ENCODE measurements at regions not wholly inside any gene's neighbourhood (a gene's known extent, or its start where the extent isn't known, plus 50 kb on each side); places are given as distances from the start of the nearest gene placed in this dataset.

GRCh38 chr20:12199703-12200102 lies 282.0 kb downstream of the BTBD3 start:
- no peak for ATAC-seq (ENCODE audit: low read depth)
- H3K4me1 Mint-ChIP-seq = peaks cover 1% of the 10 kb centered on the region

GRCh38 chr20:12201289-12201991 lies 283.7 kb downstream of the BTBD3 start:
- Histone ChIP-seq H2AFZ (ENCODE audit: insufficient read depth, low read depth, low read length, poor library complexity, severe bottlenecking) (no peak overlapping the region), H3K27me3 (replicated peaks in 1 of 4; ENCODE audit: control extremely low read depth in 1 of 4, control insufficient read depth in 3 of 4, insufficient read depth in 4 of 4, low read length in 3 of 4) (no peaks in the 10 kb centered on the region), H3K4me2 (replicated peaks; ENCODE audit: low read depth, low read length, poor library complexity, severe bottlenecking) (no peak overlapping the region), H3K79me2 (ENCODE audit: control insufficient read depth, insufficient read depth, low read length) (no peaks in the 10 kb centered on the region), H3K27ac (ENCODE audit: low read length in 2 of 2) (no peak overlapping the region), H3K4me1 (ENCODE audit: control insufficient read depth in 2 of 2, insufficient read depth in 2 of 2, low read length in 2 of 2) (no peaks in the 10 kb centered on the region), H3K4me3 (ENCODE audit: control extremely low read depth in 1 of 5, extremely low read depth in 1 of 5, insufficient read depth in 1 of 5, low read depth in 2 of 5, low read length in 4 of 5) (no peak overlapping the region), H3K9ac (ENCODE audit: low read length) (no peak overlapping the region), H4K20me1 (ENCODE audit: control insufficient read depth, insufficient read depth, low read length, poor library complexity, severe bottlenecking) (no peaks in the 10 kb centered on the region), H3K9me3 (ENCODE audit: control extremely low read depth in 1 of 3, control insufficient read depth in 2 of 3, insufficient read depth in 1 of 3, low read length in 2 of 3) (no peaks in the 10 kb centered on the region), H3K36me3 (replicated peaks in 1 of 2; ENCODE audit: control extremely low read depth in 1 of 2, control insufficient read depth in 1 of 2, extremely low read depth in 1 of 2, insufficient read depth in 2 of 2, low read length in 1 of 2) (no peaks in the 10 kb centered on the region)
- Mint-ChIP-seq H3K4me1 (peaks cover 1% of the 10 kb centered on the region), H3K4me3 (no peak overlapping the region), H3K9me3 (ENCODE audit: insufficient read depth) (peaks cover 3% of the 10 kb centered on the region), H3K27me3 (no peaks in the 10 kb centered on the region), H3K27ac (no peak overlapping the region)
- intact Hi-C loops (cut with micrococcal nuclease) = no loop called here
- 41% methylated on average over 5 of the region's 5 CpGs for WGBS (ENCODE audit: insufficient coverage)
- ATAC-seq (ENCODE audit: low read depth) (no peak), DNase-seq (no peak)
- CTCF ChIA-PET = no interaction called here
- POLR2A ChIA-PET = no interaction called here
- TF ChIP-seq CTCF (IDR thresholded peaks at IDR 0.05) (no peak), EZH2 (IDR thresholded peaks at IDR 0.05; ENCODE audit: borderline replicate concordance, insufficient read depth, low read depth, low read length, poor library complexity, severe bottlenecking) (no peak)

More at GRCh38 chr20:12199703-12200102, 282.0 kb downstream of the BTBD3 start:
- Histone ChIP-seq H3K4me2 (replicated peaks; ENCODE audit: low read depth, low read length, poor library complexity, severe bottlenecking) (no peak overlapping the region), H3K9me3 (ENCODE audit: control extremely low read depth in 1 of 3, control insufficient read depth in 2 of 3, insufficient read depth in 1 of 3, low read length in 2 of 3) (no peaks in the 10 kb centered on the region), H3K79me2 (ENCODE audit: control insufficient read depth, insufficient read depth, low read length) (no peaks in the 10 kb centered on the region), H3K27ac (ENCODE audit: low read length in 2 of 2) (no peak overlapping the region), H3K27me3 (replicated peaks in 1 of 4; ENCODE audit: control extremely low read depth in 1 of 4, control insufficient read depth in 3 of 4, insufficient read depth in 4 of 4, low read length in 3 of 4) (no peaks in the 10 kb centered on the region), H3K36me3 (replicated peaks in 1 of 2; ENCODE audit: control extremely low read depth in 1 of 2, control insufficient read depth in 1 of 2, extremely low read depth in 1 of 2, insufficient read depth in 2 of 2, low read length in 1 of 2) (no peaks in the 10 kb centered on the region), H3K9ac (ENCODE audit: low read length) (no peak overlapping the region), H3K4me3 (ENCODE audit: control extremely low read depth in 1 of 5, extremely low read depth in 1 of 5, insufficient read depth in 1 of 5, low read depth in 2 of 5, low read length in 4 of 5) (no peak overlapping the region), H4K20me1 (ENCODE audit: control insufficient read depth, insufficient read depth, low read length, poor library complexity, severe bottlenecking) (no peaks in the 10 kb centered on the region), H3K4me1 (ENCODE audit: control insufficient read depth in 2 of 2, insufficient read depth in 2 of 2, low read length in 2 of 2) (no peaks in the 10 kb centered on the region), H2AFZ (ENCODE audit: insufficient read depth, low read depth, low read length, poor library complexity, severe bottlenecking) (no peak overlapping the region)
- Mint-ChIP-seq H3K27me3 (no peaks in the 10 kb centered on the region), H3K4me3 (no peak overlapping the region), H3K27ac (no peak overlapping the region), H3K9me3 (ENCODE audit: insufficient read depth) (no peaks in the 10 kb centered on the region)
- WGBS (ENCODE audit: insufficient coverage) = 83% methylated on average over 1 of the region's 5 CpGs
- no peak for DNase-seq
- CTCF ChIA-PET = no interaction called here
- intact Hi-C loops (cut with micrococcal nuclease) = no loop called here
- POLR2A ChIA-PET = no interaction called here
- no peak for TF ChIP-seq CTCF (IDR thresholded peaks at IDR 0.05)
- no peak for TF ChIP-seq EZH2 (IDR thresholded peaks at IDR 0.05; ENCODE audit: borderline replicate concordance, insufficient read depth, low read depth, low read length, poor library complexity, severe bottlenecking)

Measured in B cell (primary cell).